ENCODE measurements at regions not wholly inside any gene's neighbourhood (a gene's known extent, or its start where the extent isn't known, plus 50 kb on each side); places are given as distances from the start of the nearest gene placed in this dataset.
"Not testable (repeated sequence)": the region's sequence is repeated elsewhere in the genome, so short reads cannot be mapped to it uniquely, and the experiment has no call there.

- DNase-seq (ENCODE audit: low spot score), result no peak
- no peak overlapping the region for H2AFZ ChIP-seq
- H3K9me3 ChIP-seq (ENCODE audit: low read depth), result no peaks in the 10 kb centered on the region
- TF ChIP-seq CTCF (IDR thresholded peaks at IDR 0.05; ENCODE audit: poor library complexity) (no peak), EZH2 (IDR thresholded peaks at IDR 0.05; ENCODE audit: borderline replicate concordance) (no peak), EZH2phosphoT487 (IDR thresholded peaks at IDR 0.05; ENCODE audit: low read depth, severe bottlenecking, unreplicated experiment) (no peak)
- H3K79me2 ChIP-seq, result no peaks in the 10 kb centered on the region
- no peaks in the 10 kb centered on the region for H3K4me1 ChIP-seq (ENCODE audit: insufficient read depth)
- H3K27me3 ChIP-seq, result no peaks in the 10 kb centered on the region
- no peaks in the 10 kb centered on the region for H3K36me3 ChIP-seq (replicated peaks; ENCODE audit: insufficient read depth, low read depth)
- H3K4me3 ChIP-seq, result no peak overlapping the region
- WGBS (ENCODE audit: low lambda C conversion rate, missing lambda C conversion rate), result 87% methylated on average over 7 of the region's 7 CpGs
- H4K20me1 ChIP-seq (ENCODE audit: insufficient read depth, poor library complexity, severe bottlenecking), result no peaks in the 10 kb centered on the region
- H3K4me2 ChIP-seq, result no peak overlapping the region
- no peaks in the 10 kb centered on the region for H3K9me2 ChIP-seq (replicated peaks; ENCODE audit: insufficient read depth)
- no peak overlapping the region for H3K27ac ChIP-seq
Measured at GRCh38 chr9:87206064-87206661, 258.9 kb upstream of the GAS1 start.

GRCh38 chr9:87210658-87211057 is 263.4 kb upstream of the GAS1 start:
- not testable (repeated sequence) for H3K9me3 ChIP-seq (ENCODE audit: low read depth); H3K27ac ChIP-seq; DNase-seq (ENCODE audit: low spot score); H3K4me2 ChIP-seq; H3K4me1 ChIP-seq (ENCODE audit: insufficient read depth); H3K4me3 ChIP-seq; H2AFZ ChIP-seq; H3K27me3 ChIP-seq; H3K9me2 ChIP-seq (replicated peaks; ENCODE audit: insufficient read depth); H4K20me1 ChIP-seq (ENCODE audit: insufficient read depth, poor library complexity, severe bottlenecking); H3K79me2 ChIP-seq; H3K36me3 ChIP-seq (replicated peaks; ENCODE audit: insufficient read depth, low read depth)
- 94% methylated on average over 3 of the region's 3 CpGs for WGBS (ENCODE audit: low lambda C conversion rate, missing lambda C conversion rate)

GRCh38 chr9:87211669-87212068 is 264.4 kb upstream of the GAS1 start:
- Histone ChIP-seq H3K27me3 (no peaks in the 10 kb centered on the region), H3K36me3 (replicated peaks; ENCODE audit: insufficient read depth, low read depth) (no peaks in the 10 kb centered on the region), H3K9me3 (ENCODE audit: low read depth) (no peaks in the 10 kb centered on the region), H3K4me2 (no peak overlapping the region), H3K27ac (no peak overlapping the region), H3K79me2 (no peaks in the 10 kb centered on the region), H3K9me2 (replicated peaks; ENCODE audit: insufficient read depth) (no peaks in the 10 kb centered on the region), H3K4me1 (ENCODE audit: insufficient read depth) (no peaks in the 10 kb centered on the region), H3K4me3 (no peak overlapping the region), H4K20me1 (ENCODE audit: insufficient read depth, poor library complexity, severe bottlenecking) (no peaks in the 10 kb centered on the region), H2AFZ (no peak overlapping the region)
- no peak for DNase-seq (ENCODE audit: low spot score)
- WGBS (ENCODE audit: low lambda C conversion rate, missing lambda C conversion rate), result 94% methylated on average over 2 of the region's 2 CpGs
- TF ChIP-seq EZH2 (IDR thresholded peaks at IDR 0.05; ENCODE audit: borderline replicate concordance), result no peak
- TF ChIP-seq EZH2phosphoT487 (IDR thresholded peaks at IDR 0.05; ENCODE audit: low read depth, severe bottlenecking, unreplicated experiment), result no peak
- no peak for TF ChIP-seq CTCF (IDR thresholded peaks at IDR 0.05; ENCODE audit: poor library complexity)

GRCh38 chr9:87212605-87213021 is 265.3 kb upstream of the GAS1 start:
- no peak overlapping the region for H3K27ac ChIP-seq
- TF ChIP-seq EZH2phosphoT487 (IDR thresholded peaks at IDR 0.05; ENCODE audit: low read depth, severe bottlenecking, unreplicated experiment) (no peak), EZH2 (IDR thresholded peaks at IDR 0.05; ENCODE audit: borderline replicate concordance) (no peak), CTCF (IDR thresholded peaks at IDR 0.05; ENCODE audit: poor library complexity) (no peak)
- H3K4me3 ChIP-seq, result no peak overlapping the region
- no peaks in the 10 kb centered on the region for H3K27me3 ChIP-seq
- 76% methylated on average over 3 of the region's 3 CpGs for WGBS (ENCODE audit: low lambda C conversion rate, missing lambda C conversion rate)
- no peaks in the 10 kb centered on the region for H3K4me1 ChIP-seq (ENCODE audit: insufficient read depth)
- H3K4me2 ChIP-seq, result no peak overlapping the region
- peak; percentile 15 for DNase-seq (ENCODE audit: low spot score)
- H3K36me3 ChIP-seq (replicated peaks; ENCODE audit: insufficient read depth, low read depth), result no peaks in the 10 kb centered on the region
- H3K9me3 ChIP-seq (ENCODE audit: low read depth), result no peaks in the 10 kb centered on the region
- H2AFZ ChIP-seq, result no peak overlapping the region
- no peaks in the 10 kb centered on the region for H3K79me2 ChIP-seq
- no peaks in the 10 kb centered on the region for H3K9me2 ChIP-seq (replicated peaks; ENCODE audit: insufficient read depth)
- no peaks in the 10 kb centered on the region for H4K20me1 ChIP-seq (ENCODE audit: insufficient read depth, poor library complexity, severe bottlenecking)
